GM23338 (cell line): ENCODE measurements at regions not wholly inside any gene's neighbourhood (a gene's known extent, or its start where the extent isn't known, plus 50 kb on each side); places are given as distances from the start of the nearest gene placed in this dataset.

Source experiments
- CTCF ChIP-seq, 2 experiments: fragments of 200-600 bp in 1 of 2; sonication (generic) in 1 of 2; conservative IDR thresholded peaks; 2 replicates each; pipeline versions ENCODE4 v1.5.1 to v1.6.1; 2016 to 2017; ENCODE audit warnings: antibody characterized with exemption in 2 of 2, low read depth in 2 of 2, mild to moderate bottlenecking in 2 of 2, moderate library complexity in 1 of 2
- ETS1 ChIP-seq: IDR thresholded peaks from 2 replicates; pipeline ENCODE4 v1.6.1; 2016; ENCODE audit warnings: antibody characterized with exemption
- EZH2 ChIP-seq: fragments of 200-600 bp; sonication (generic); IDR thresholded peaks from one replicate; pipeline ENCODE4 v1.8.0; 2017; ENCODE audit warnings: antibody characterized with exemption, mild to moderate bottlenecking, low read depth; ENCODE audit not compliant: unreplicated experiment
- EZH2phosphoT487 ChIP-seq: fragments of 200-600 bp; sonication (generic); IDR thresholded peaks from one replicate; pipeline ENCODE4 v1.8.1; 2018; ENCODE audit warnings: antibody characterized with exemption; ENCODE audit not compliant: unreplicated experiment
- JUNB ChIP-seq: IDR thresholded peaks from one replicate; pipeline ENCODE4 v1.6.1; 2016; ENCODE audit warnings: antibody characterized with exemption; ENCODE audit not compliant: unreplicated experiment
- POLR2AphosphoS5 ChIP-seq: IDR thresholded peaks from 2 replicates; pipeline ENCODE4 v1.6.1; 2016; ENCODE audit warnings: antibody characterized with exemption, low read depth
- ZNF114 ChIP-seq: fragments of 250-450 bp; sonication (Bioruptor Pico); IDR thresholded peaks from 2 replicates; pipeline ENCODE4 v1.5.0; 2020; ENCODE audit warnings: mild to moderate bottlenecking, moderate library complexity
- ZNF331 ChIP-seq: fragments of 250-450 bp; sonication (Bioruptor Pico); IDR thresholded peaks from 2 replicates; pipeline ENCODE4 v1.5.0; 2020; ENCODE audit warnings: low read depth, mild to moderate bottlenecking, moderate library complexity
- TF ChIP-seq, protein P1 (sequence below): IDR thresholded peaks from one replicate; pipeline ENCODE4 v1.6.1; 2018; ENCODE audit warnings: antibody characterized with exemption; ENCODE audit not compliant: unreplicated experiment
- TF ChIP-seq, protein P2 (sequence below): fragments of 250-450 bp; sonication (Bioruptor Pico); IDR thresholded peaks from 2 replicates; pipeline ENCODE4 v1.5.0; 2020; ENCODE audit warnings: mild to moderate bottlenecking, moderate library complexity

GRCh38 chr2:65867446-65867845, 435.0 kb upstream of the SPRED2 start:
- no peak for TF ChIP-seq CTCF (conservative IDR thresholded peaks at IDR 0.05; ENCODE audit: low read depth in 2 of 2)
- no peak for TF ChIP-seq POLR2AphosphoS5
- no peak for TF ChIP-seq EZH2
- TF ChIP-seq EZH2phosphoT487 = no peak
- TF ChIP-seq ETS1 = no peak
- TF ChIP-seq, protein P1, sequence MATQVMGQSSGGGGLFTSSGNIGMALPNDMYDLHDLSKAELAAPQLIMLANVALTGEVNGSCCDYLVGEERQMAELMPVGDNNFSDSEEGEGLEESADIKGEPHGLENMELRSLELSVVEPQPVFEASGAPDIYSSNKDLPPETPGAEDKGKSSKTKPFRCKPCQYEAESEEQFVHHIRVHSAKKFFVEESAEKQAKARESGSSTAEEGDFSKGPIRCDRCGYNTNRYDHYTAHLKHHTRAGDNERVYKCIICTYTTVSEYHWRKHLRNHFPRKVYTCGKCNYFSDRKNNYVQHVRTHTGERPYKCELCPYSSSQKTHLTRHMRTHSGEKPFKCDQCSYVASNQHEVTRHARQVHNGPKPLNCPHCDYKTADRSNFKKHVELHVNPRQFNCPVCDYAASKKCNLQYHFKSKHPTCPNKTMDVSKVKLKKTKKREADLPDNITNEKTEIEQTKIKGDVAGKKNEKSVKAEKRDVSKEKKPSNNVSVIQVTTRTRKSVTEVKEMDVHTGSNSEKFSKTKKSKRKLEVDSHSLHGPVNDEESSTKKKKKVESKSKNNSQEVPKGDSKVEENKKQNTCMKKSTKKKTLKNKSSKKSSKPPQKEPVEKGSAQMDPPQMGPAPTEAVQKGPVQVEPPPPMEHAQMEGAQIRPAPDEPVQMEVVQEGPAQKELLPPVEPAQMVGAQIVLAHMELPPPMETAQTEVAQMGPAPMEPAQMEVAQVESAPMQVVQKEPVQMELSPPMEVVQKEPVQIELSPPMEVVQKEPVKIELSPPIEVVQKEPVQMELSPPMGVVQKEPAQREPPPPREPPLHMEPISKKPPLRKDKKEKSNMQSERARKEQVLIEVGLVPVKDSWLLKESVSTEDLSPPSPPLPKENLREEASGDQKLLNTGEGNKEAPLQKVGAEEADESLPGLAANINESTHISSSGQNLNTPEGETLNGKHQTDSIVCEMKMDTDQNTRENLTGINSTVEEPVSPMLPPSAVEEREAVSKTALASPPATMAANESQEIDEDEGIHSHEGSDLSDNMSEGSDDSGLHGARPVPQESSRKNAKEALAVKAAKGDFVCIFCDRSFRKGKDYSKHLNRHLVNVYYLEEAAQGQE = no peak
- no peak for TF ChIP-seq ZNF331 (CRISPR knock-in tag)
- TF ChIP-seq JUNB = no peak
- TF ChIP-seq ZNF114 (CRISPR knock-in tag) = no peak
- TF ChIP-seq, protein P2, sequence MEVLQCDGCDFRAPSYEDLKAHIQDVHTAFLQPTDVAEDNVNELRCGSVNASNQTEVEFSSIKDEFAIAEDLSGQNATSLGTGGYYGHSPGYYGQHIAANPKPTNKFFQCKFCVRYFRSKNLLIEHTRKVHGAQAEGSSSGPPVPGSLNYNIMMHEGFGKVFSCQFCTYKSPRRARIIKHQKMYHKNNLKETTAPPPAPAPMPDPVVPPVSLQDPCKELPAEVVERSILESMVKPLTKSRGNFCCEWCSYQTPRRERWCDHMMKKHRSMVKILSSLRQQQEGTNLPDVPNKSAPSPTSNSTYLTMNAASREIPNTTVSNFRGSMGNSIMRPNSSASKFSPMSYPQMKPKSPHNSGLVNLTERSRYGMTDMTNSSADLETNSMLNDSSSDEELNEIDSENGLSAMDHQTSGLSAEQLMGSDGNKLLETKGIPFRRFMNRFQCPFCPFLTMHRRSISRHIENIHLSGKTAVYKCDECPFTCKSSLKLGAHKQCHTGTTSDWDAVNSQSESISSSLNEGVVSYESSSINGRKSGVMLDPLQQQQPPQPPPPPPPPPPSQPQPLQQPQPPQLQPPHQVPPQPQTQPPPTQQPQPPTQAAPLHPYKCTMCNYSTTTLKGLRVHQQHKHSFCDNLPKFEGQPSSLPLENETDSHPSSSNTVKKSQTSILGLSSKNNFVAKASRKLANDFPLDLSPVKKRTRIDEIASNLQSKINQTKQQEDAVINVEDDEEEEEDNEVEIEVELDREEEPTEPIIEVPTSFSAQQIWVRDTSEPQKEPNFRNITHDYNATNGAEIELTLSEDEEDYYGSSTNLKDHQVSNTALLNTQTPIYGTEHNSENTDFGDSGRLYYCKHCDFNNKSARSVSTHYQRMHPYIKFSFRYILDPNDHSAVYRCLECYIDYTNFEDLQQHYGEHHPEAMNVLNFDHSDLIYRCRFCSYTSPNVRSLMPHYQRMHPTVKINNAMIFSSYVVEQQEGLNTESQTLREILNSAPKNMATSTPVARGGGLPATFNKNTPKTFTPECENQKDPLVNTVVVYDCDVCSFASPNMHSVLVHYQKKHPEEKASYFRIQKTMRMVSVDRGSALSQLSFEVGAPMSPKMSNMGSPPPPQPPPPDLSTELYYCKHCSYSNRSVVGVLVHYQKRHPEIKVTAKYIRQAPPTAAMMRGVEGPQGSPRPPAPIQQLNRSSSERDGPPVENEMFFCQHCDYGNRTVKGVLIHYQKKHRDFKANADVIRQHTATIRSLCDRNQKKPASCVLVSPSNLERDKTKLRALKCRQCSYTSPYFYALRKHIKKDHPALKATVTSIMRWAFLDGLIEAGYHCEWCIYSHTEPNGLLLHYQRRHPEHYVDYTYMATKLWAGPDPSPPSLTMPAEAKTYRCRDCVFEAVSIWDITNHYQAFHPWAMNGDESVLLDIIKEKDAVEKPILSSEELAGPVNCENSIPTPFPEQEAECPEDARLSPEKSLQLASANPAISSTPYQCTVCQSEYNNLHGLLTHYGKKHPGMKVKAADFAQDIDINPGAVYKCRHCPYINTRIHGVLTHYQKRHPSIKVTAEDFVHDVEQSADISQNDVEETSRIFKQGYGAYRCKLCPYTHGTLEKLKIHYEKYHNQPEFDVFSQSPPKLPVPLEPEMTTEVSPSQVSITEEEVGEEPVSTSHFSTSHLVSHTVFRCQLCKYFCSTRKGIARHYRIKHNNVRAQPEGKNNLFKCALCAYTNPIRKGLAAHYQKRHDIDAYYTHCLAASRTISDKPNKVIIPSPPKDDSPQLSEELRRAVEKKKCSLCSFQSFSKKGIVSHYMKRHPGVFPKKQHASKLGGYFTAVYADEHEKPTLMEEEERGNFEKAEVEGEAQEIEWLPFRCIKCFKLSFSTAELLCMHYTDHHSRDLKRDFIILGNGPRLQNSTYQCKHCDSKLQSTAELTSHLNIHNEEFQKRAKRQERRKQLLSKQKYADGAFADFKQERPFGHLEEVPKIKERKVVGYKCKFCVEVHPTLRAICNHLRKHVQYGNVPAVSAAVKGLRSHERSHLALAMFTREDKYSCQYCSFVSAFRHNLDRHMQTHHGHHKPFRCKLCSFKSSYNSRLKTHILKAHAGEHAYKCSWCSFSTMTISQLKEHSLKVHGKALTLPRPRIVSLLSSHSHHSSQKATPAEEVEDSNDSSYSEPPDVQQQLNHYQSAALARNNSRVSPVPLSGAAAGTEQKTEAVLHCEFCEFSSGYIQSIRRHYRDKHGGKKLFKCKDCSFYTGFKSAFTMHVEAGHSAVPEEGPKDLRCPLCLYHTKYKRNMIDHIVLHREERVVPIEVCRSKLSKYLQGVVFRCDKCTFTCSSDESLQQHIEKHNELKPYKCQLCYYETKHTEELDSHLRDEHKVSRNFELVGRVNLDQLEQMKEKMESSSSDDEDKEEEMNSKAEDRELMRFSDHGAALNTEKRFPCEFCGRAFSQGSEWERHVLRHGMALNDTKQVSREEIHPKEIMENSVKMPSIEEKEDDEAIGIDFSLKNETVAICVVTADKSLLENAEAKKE (CRISPR knock-in tag) = no peak
